Body of pancreas (tissue), 4 donors: ENCODE measurements at regions not wholly inside any gene's neighbourhood (a gene's known extent, or its start where the extent isn't known, plus 50 kb on each side); places are given as distances from the start of the nearest gene placed in this dataset.

ENCODE experiments used
- ATAC-seq: fragments of 150-250 bp; one replicate; pipeline ENCODE4 v1.9.1; 2016
- DNase-seq, 4 donors: peaks; one replicate each; pipeline ENCODE4 v3.0.0-alpha.2; 2019
- H3K27ac ChIP-seq, 4 donors: fragments of 200-600 bp; sonication (generic); 1 replicate in 3 of 4; 2 replicates in 1 of 4; pipeline versions ENCODE4 v1.5.1 to v1.6.1; 2016 to 2019; ENCODE audit warnings: mild to moderate bottlenecking in 1 of 4, mixed read lengths in 1 of 4, moderate library complexity in 1 of 4
- H3K27me3 ChIP-seq, 2 donors: fragments of 200-600 bp; sonication (generic); one replicate each; pipeline ENCODE4 v1.6.0; 2016; ENCODE audit warnings: mild to moderate bottlenecking in 1 of 2
- H3K36me3 ChIP-seq, 2 donors: fragments of 200-600 bp; sonication (generic); replicated peaks in 1 of 2; 2 replicates each; pipeline ENCODE4 v1.5.1; 2016; ENCODE audit warnings: low read depth in 2 of 2; ENCODE audit not compliant: insufficient read depth in 1 of 2
- H3K4me1 ChIP-seq: fragments of 200-600 bp; sonication (generic); one replicate; pipeline ENCODE4 v1.6.0; 2016
- H3K4me3 ChIP-seq, 2 donors: fragments of 200-600 bp; sonication (generic); 1 replicate in 1 of 2; 2 replicates in 1 of 2; pipeline ENCODE4 v1.5.1; 2016 to 2019
- H3K9me3 ChIP-seq, 3 donors: fragments of 200-600 bp; sonication (generic); 1 replicate in 2 of 3; 2 replicates in 1 of 3; pipeline ENCODE4 v1.5.1; 2016
- CTCF ChIP-seq, 7 experiments: fragments of 450-650 bp in 4 of 7; fragments of 200-600 bp in 3 of 7; sonication (generic) in 3 of 7; IDR thresholded peaks; one replicate each; pipeline ENCODE4 v1.5.1; 2016 to 2019; ENCODE audit warnings: antibody characterized with exemption in 7 of 7
- POLR2A ChIP-seq, 3 donors: fragments of 450-650 bp; IDR thresholded peaks; one replicate each; pipeline ENCODE4 v1.6.1; 2016; ENCODE audit warnings: antibody characterized with exemption in 3 of 3, mild to moderate bottlenecking in 2 of 3
- WGBS, 2 donors: methylation state at CpG; one replicate each; pipeline ENCODE4 v1.1.5; 2017; 5-methylcytosine and 5-hydroxymethylcytosine counted together
- intact Hi-C: fragments of 100-400 bp; cut with DNase I; formaldehyde crosslinking; loops from one replicate; pipeline ENCODE4 v1.15.1; 2023

GRCh38 chr2:118632921-118633320 lies 214.5 kb downstream of the EN1 start:
- intact Hi-C loops, result no loop called here
- no peaks in the 10 kb centered on the region for H3K4me1 ChIP-seq
- no peak for TF ChIP-seq POLR2A (IDR thresholded peaks at IDR 0.05)
- no peak for TF ChIP-seq CTCF (IDR thresholded peaks at IDR 0.05)
- no peaks in the 10 kb centered on the region for H3K9me3 ChIP-seq
- no peaks in the 10 kb centered on the region for H3K27me3 ChIP-seq
- DNase-seq, result no peak
- ATAC-seq, result no peak
- WGBS, 2 donors, result 54 to 71% methylated on average over 11 of the region's 11 CpGs
- no peak overlapping the region for H3K4me3 ChIP-seq
- H3K27ac ChIP-seq, result no peak overlapping the region
- no peaks in the 10 kb centered on the region for H3K36me3 ChIP-seq

GRCh38 chr2:118627156-118627555 lies 220.3 kb downstream of the EN1 start:
- TF ChIP-seq POLR2A (IDR thresholded peaks at IDR 0.05), result no peak
- TF ChIP-seq CTCF (IDR thresholded peaks at IDR 0.05), result no peak

DNA sequence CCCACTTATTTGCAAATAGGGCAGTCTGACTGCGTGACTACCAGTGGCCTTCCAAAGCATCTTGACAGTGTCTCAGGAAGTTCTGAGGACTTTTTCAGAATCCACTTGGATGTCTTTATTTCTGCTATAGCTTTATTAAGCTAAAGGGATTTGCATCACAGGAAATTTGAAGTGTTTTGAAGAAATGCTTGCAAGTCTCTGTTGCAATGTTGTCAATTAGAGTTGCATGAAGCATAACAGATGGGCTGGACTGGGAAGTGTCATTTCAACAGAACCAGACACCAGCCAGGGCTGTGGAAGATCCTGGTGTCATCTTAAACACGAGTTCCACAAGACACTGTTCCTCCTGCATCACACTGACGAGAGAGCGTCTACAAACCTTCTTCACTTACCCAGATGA lies 224.5 kb downstream of the EN1 start:
- no peak for ATAC-seq

More at GRCh38 chr2:118627156-118627555, 220.3 kb downstream of the EN1 start:
- H3K36me3 ChIP-seq, result no peaks in the 10 kb centered on the region
- DNase-seq (no peak), ATAC-seq (no peak)
- H3K9me3 ChIP-seq, result no peaks in the 10 kb centered on the region
- no peak overlapping the region for H3K4me3 ChIP-seq
- no peaks in the 10 kb centered on the region for H3K27me3 ChIP-seq
- WGBS, 2 donors, result 66 to 74% methylated on average over 3 of the region's 3 CpGs
- intact Hi-C loops, result no loop called here
- no peak overlapping the region for H3K27ac ChIP-seq
- H3K4me1 ChIP-seq, result no peaks in the 10 kb centered on the region

DNA sequence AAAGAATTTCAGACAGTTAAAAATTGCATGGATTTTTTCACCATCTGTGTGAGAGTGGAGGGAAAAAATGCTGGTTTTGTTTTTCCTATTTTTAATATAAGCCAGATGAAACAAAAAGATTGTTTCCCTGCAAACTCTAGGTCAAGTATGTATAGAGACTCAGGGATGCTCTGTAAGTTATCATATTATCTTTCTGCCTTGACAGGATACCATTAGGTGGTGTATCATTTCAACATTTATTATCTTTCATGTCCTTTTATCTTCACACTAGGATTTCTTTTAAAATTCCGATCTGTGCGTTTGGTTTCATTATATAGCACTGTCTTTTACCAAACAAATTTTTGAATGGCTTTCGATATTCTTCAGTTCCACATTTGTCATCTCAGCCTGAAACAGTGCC lies 225.3 kb downstream of the EN1 start:
- no peaks in the 10 kb centered on the region for H3K36me3 ChIP-seq
- 74 to 76% methylated on average over 3 of the region's 3 CpGs for WGBS, 2 donors
- ATAC-seq (no peak), DNase-seq (no peak)
- no peak overlapping the region for H3K4me3 ChIP-seq
- intact Hi-C loops, result no loop called here
- TF ChIP-seq POLR2A (IDR thresholded peaks at IDR 0.05) (no peak), CTCF (IDR thresholded peaks at IDR 0.05) (no peak)
- no peaks in the 10 kb centered on the region for H3K27me3 ChIP-seq
- no peaks in the 10 kb centered on the region for H3K4me1 ChIP-seq
- H3K27ac ChIP-seq, result no peak overlapping the region
- H3K9me3 ChIP-seq, result no peaks in the 10 kb centered on the region

More for the DNA sequence above, 224.5 kb downstream of the EN1 start:
- no peak overlapping the region for H3K27ac ChIP-seq
- no peaks in the 10 kb centered on the region for H3K27me3 ChIP-seq
- WGBS, 2 donors, result 69 to 80% methylated on average over 4 of the region's 4 CpGs
- no peak for TF ChIP-seq CTCF (IDR thresholded peaks at IDR 0.05)
- no peak for TF ChIP-seq POLR2A (IDR thresholded peaks at IDR 0.05)
- H3K36me3 ChIP-seq, result no peaks in the 10 kb centered on the region
- no peak overlapping the region for H3K4me3 ChIP-seq
- H3K9me3 ChIP-seq, result no peaks in the 10 kb centered on the region
- no peak for DNase-seq
- H3K4me1 ChIP-seq, result no peaks in the 10 kb centered on the region
- intact Hi-C loops, result no loop called here

DNA sequence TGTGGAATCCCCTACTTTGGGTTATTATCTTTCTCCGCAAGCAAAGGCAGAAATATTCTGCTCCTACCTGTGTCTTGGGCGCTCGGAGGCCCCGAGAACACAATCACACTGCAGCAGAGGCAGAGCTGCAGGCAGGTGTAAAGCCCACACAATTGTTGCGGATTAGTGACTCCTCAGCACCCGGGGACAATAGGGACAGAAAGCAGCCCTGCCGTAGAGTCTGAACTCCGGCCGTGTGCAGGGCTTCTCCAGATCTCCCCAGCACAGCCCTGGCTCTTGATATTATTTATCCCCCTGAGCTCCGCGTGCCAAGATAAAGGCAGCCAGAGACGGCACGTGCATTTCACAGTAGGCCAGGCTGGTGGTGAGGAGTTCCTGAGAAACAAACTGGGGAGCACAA lies 229.2 kb downstream of the EN1 start:
- ATAC-seq (no peak), DNase-seq (no peak)
- Histone ChIP-seq H3K27ac (no peak overlapping the region), H3K4me3 (no peak overlapping the region), H3K9me3 (no peaks in the 10 kb centered on the region), H3K27me3 (no peaks in the 10 kb centered on the region), H3K36me3 (no peaks in the 10 kb centered on the region), H3K4me1 (no peaks in the 10 kb centered on the region)
- 59 to 74% methylated on average over 13 of the region's 13 CpGs for WGBS, 2 donors
- TF ChIP-seq POLR2A (IDR thresholded peaks at IDR 0.05), result no peak
- TF ChIP-seq CTCF (IDR thresholded peaks at IDR 0.05), result no peak
- intact Hi-C loops, result no loop called here
